Endodermal cell (in vitro differentiated cells): ENCODE measurements at regions not wholly inside any gene's neighbourhood (a gene's known extent, or its start where the extent isn't known, plus 50 kb on each side); places are given as distances from the start of the nearest gene placed in this dataset.

Experiments used
- DNase-seq: peaks from one replicate; pipeline ENCODE4 v3.0.0-alpha.2; 2017
- H3K27ac ChIP-seq: 2 replicates; pipeline ENCODE4 v1.5.1; 2013; ENCODE audit warnings: mild to moderate bottlenecking, low read depth, low read length, moderate library complexity
- H3K27me3 ChIP-seq: 2 replicates; pipeline ENCODE4 v1.6.1; 2013; ENCODE audit warnings: mild to moderate bottlenecking, low read length, moderate library complexity; ENCODE audit not compliant: insufficient read depth, control insufficient read depth, poor library complexity, severe bottlenecking
- H3K36me3 ChIP-seq: 2 replicates; pipeline ENCODE4 v1.7.0; 2013; ENCODE audit warnings: mild to moderate bottlenecking, low read length, moderate library complexity; ENCODE audit not compliant: control insufficient read depth, insufficient read depth
- H3K4me1 ChIP-seq: one replicate; pipeline ENCODE4 v1.7.0; 2013; ENCODE audit warnings: low read length; ENCODE audit not compliant: control insufficient read depth, insufficient read depth
- H3K4me3 ChIP-seq: 2 replicates; pipeline ENCODE4 v1.5.1; 2013; ENCODE audit warnings: mild to moderate bottlenecking, low read length, moderate library complexity
- H3K9ac ChIP-seq: 2 replicates; pipeline ENCODE4 v1.6.1; 2013; ENCODE audit warnings: mild to moderate bottlenecking, low read length, moderate library complexity; ENCODE audit not compliant: poor library complexity, severe bottlenecking; ENCODE audit errors: extremely low read depth
- H3K9me3 ChIP-seq: 2 replicates; pipeline ENCODE4 v1.6.1; 2013; ENCODE audit warnings: mild to moderate bottlenecking, low read length, moderate library complexity; ENCODE audit not compliant: control insufficient read depth
- H3K27ac Mint-ChIP-seq: 2 replicates; pipeline ENCODE4 v1.8.0; 2020; ENCODE audit warnings: mixed read lengths
- H3K27me3 Mint-ChIP-seq: 2 replicates; pipeline ENCODE4 v1.8.0; 2021; ENCODE audit warnings: mild to moderate bottlenecking, mixed read lengths; ENCODE audit not compliant: insufficient read depth
- H3K36me3 Mint-ChIP-seq: 2 replicates; pipeline ENCODE4 v1.8.0; 2020; ENCODE audit warnings: low read depth, mixed read lengths
- H3K4me1 Mint-ChIP-seq: 2 replicates; pipeline ENCODE4 v1.8.0; 2020; ENCODE audit warnings: mixed read lengths
- H3K4me3 Mint-ChIP-seq: 2 replicates; pipeline ENCODE4 v1.8.0; 2020; ENCODE audit warnings: mild to moderate bottlenecking, moderate library complexity, mixed read lengths
- H3K9me3 Mint-ChIP-seq: 2 replicates; pipeline ENCODE4 v1.8.0; 2020; ENCODE audit warnings: mild to moderate bottlenecking, mixed read lengths
- CTCF ChIP-seq: fragments of 200-600 bp; sonication (generic); conservative IDR thresholded peaks from 2 replicates; pipeline ENCODE4 v1.5.0; 2021; ENCODE audit warnings: antibody characterized with exemption, mild to moderate bottlenecking
- WGBS, 2 experiments: methylation state at CpG; one replicate each; pipeline versions ENCODE4 v1.1.5 to v1.1.7; 2013; ENCODE audit warnings: missing lambda C conversion rate in 2 of 2, mixed read lengths in 1 of 2; ENCODE audit not compliant: insufficient coverage in 1 of 2, insufficient read length in 1 of 2; 5-methylcytosine and 5-hydroxymethylcytosine counted together

GRCh38 chr14:104335176-104335575, 196.8 kb downstream of the KIF26A start:
- H3K27ac ChIP-seq = no peak overlapping the region
- Mint-ChIP-seq H3K27ac (no peak overlapping the region), H3K4me3 (no peak overlapping the region), H3K27me3 (peaks cover 9% of the 10 kb centered on the region), H3K36me3 (no peaks in the 10 kb centered on the region), H3K4me1 (no peaks in the 10 kb centered on the region), H3K9me3 (peaks cover 17% of the 10 kb centered on the region)
- H3K36me3 ChIP-seq = no peaks in the 10 kb centered on the region
- H3K4me3 ChIP-seq = no peak overlapping the region
- DNase-seq = peak; percentile 17
- H3K4me1 ChIP-seq = no peaks in the 10 kb centered on the region
- H3K9ac ChIP-seq = no peak overlapping the region
- no peak for TF ChIP-seq CTCF
- 93 to 100% methylated on average over 1 to 4 of the region's 4 CpGs for WGBS, 2 experiments
- peaks cover 4% of the 10 kb centered on the region for H3K27me3 ChIP-seq
- H3K9me3 ChIP-seq = peaks cover 4% of the 10 kb centered on the region

DNA sequence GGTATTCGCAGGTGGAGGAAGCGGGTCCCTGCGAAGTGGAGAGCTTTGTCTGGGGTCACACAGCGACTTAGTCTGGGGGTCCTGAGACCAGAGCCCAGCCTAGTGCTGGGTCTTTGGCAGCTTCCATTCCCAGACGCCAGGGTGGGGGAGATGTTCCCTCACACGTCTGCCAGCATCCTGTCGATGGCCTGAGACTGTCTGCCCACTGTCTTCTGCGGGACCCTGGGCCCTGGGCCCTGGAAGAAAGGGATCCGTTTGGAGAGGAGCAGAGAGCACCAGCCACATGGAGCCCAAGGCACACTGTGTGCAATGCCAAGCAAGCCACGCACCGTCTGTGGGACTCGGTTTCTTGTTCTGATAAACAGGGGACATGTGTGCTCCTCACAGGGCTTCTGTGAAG, 197.2 kb downstream of the KIF26A start:
- Mint-ChIP-seq H3K9me3 (peaks cover 13% of the 10 kb centered on the region), H3K27me3 (peaks cover 12% of the 10 kb centered on the region), H3K36me3 (no peaks in the 10 kb centered on the region), H3K4me1 (no peaks in the 10 kb centered on the region), H3K27ac (no peak overlapping the region), H3K4me3 (no peak overlapping the region)
- no peaks in the 10 kb centered on the region for H3K36me3 ChIP-seq
- no peak overlapping the region for H3K4me3 ChIP-seq
- peaks cover 4% of the 10 kb centered on the region for H3K9me3 ChIP-seq
- no peak overlapping the region for H3K27ac ChIP-seq
- H3K9ac ChIP-seq = no peak overlapping the region
- peaks cover 4% of the 10 kb centered on the region for H3K27me3 ChIP-seq
- H3K4me1 ChIP-seq = no peaks in the 10 kb centered on the region
- TF ChIP-seq CTCF = no peak
- DNase-seq = peak; percentile 30
- WGBS, 2 experiments = 91 to 96% methylated on average over 8 to 12 of the region's 12 CpGs

DNA sequence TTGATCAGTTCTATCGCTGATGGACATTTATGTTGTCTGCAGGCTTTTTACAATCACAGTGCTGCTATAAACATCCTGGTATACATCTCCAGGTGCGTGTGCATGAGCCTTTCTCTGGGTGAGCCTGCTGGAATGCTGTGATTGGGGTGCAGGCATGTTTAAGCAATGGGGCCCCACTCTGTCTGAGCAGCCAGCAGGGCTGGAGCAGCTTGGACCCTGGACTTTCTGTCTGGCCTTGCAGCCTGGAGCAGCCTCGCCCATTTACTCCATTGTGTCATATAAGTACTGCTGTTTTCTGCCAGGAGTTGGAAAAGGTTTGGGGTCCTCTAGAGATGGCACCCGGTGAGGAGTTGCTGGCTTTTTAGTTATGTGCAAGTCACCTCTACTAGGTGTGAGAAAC, 199.0 kb downstream of the KIF26A start:
- H3K36me3 Mint-ChIP-seq = no peaks in the 10 kb centered on the region
- DNase-seq = peak; percentile 20
- peaks cover 14% of the 10 kb centered on the region for H3K27me3 Mint-ChIP-seq
- no peak overlapping the region for H3K4me3 Mint-ChIP-seq
- no peaks in the 10 kb centered on the region for H3K36me3 ChIP-seq
- no peak for TF ChIP-seq CTCF
- no peak overlapping the region for H3K27ac Mint-ChIP-seq
- H3K9me3 ChIP-seq = peaks cover 4% of the 10 kb centered on the region
- no peaks in the 10 kb centered on the region for H3K4me1 ChIP-seq
- H3K9me3 Mint-ChIP-seq = peaks cover 12% of the 10 kb centered on the region
- H3K27me3 ChIP-seq = peaks cover 4% of the 10 kb centered on the region
- no peak overlapping the region for H3K27ac ChIP-seq
- no peak overlapping the region for H3K4me3 ChIP-seq
- WGBS, 2 experiments = 83 to 93% methylated on average over 2 to 4 of the region's 4 CpGs
- no peak overlapping the region for H3K9ac ChIP-seq
- no peaks in the 10 kb centered on the region for H3K4me1 Mint-ChIP-seq
